Body of pancreas (tissue), 4 donors: ENCODE measurements at regions not wholly inside any gene's neighbourhood (a gene's known extent, or its start where the extent isn't known, plus 50 kb on each side); places are given as distances from the start of the nearest gene placed in this dataset.

Experiments used
- ATAC-seq: fragments of 150-250 bp; one replicate; pipeline ENCODE4 v1.9.1; 2016
- DNase-seq, 4 donors: peaks; one replicate each; pipeline ENCODE4 v3.0.0-alpha.2; 2019
- H3K27ac ChIP-seq, 4 donors: fragments of 200-600 bp; sonication (generic); 1 replicate in 3 of 4; 2 replicates in 1 of 4; pipeline versions ENCODE4 v1.5.1 to v1.6.1; 2016 to 2019; ENCODE audit warnings: mild to moderate bottlenecking in 1 of 4, mixed read lengths in 1 of 4, moderate library complexity in 1 of 4
- H3K27me3 ChIP-seq, 2 donors: fragments of 200-600 bp; sonication (generic); one replicate each; pipeline ENCODE4 v1.6.0; 2016; ENCODE audit warnings: mild to moderate bottlenecking in 1 of 2
- H3K36me3 ChIP-seq, 2 donors: fragments of 200-600 bp; sonication (generic); replicated peaks in 1 of 2; 2 replicates each; pipeline ENCODE4 v1.5.1; 2016; ENCODE audit warnings: low read depth in 2 of 2; ENCODE audit not compliant: insufficient read depth in 1 of 2
- H3K4me1 ChIP-seq: fragments of 200-600 bp; sonication (generic); one replicate; pipeline ENCODE4 v1.6.0; 2016
- H3K4me3 ChIP-seq, 2 donors: fragments of 200-600 bp; sonication (generic); 1 replicate in 1 of 2; 2 replicates in 1 of 2; pipeline ENCODE4 v1.5.1; 2016 to 2019
- H3K9me3 ChIP-seq, 3 donors: fragments of 200-600 bp; sonication (generic); 1 replicate in 2 of 3; 2 replicates in 1 of 3; pipeline ENCODE4 v1.5.1; 2016
- CTCF ChIP-seq, 7 experiments: fragments of 450-650 bp in 4 of 7; fragments of 200-600 bp in 3 of 7; sonication (generic) in 3 of 7; IDR thresholded peaks; one replicate each; pipeline ENCODE4 v1.5.1; 2016 to 2019; ENCODE audit warnings: antibody characterized with exemption in 7 of 7
- POLR2A ChIP-seq, 3 donors: fragments of 450-650 bp; IDR thresholded peaks; one replicate each; pipeline ENCODE4 v1.6.1; 2016; ENCODE audit warnings: antibody characterized with exemption in 3 of 3, mild to moderate bottlenecking in 2 of 3
- WGBS, 2 donors: methylation state at CpG; one replicate each; pipeline ENCODE4 v1.1.5; 2017; 5-methylcytosine and 5-hydroxymethylcytosine counted together
- intact Hi-C: fragments of 100-400 bp; cut with DNase I; formaldehyde crosslinking; loops from one replicate; pipeline ENCODE4 v1.15.1; 2023

GRCh38 chr3:3599016-3599415, 200.2 kb upstream of the LRRN1 start:
- Histone ChIP-seq H3K36me3 (no peaks in the 10 kb centered on the region), H3K27ac (no peak overlapping the region), H3K9me3 (no peaks in the 10 kb centered on the region), H3K27me3 (no peaks in the 10 kb centered on the region), H3K4me3 (no peak overlapping the region), H3K4me1 (no peaks in the 10 kb centered on the region)
- no peak for DNase-seq
- whole genome bisulfite sequencing, 2 donors: 79 to 85% methylated on average over 2 of the region's 2 CpGs
- ATAC-seq: no peak
- intact Hi-C loops: no loop called here
- TF ChIP-seq POLR2A (IDR thresholded peaks at IDR 0.05): no peak
- no peak for TF ChIP-seq CTCF (IDR thresholded peaks at IDR 0.05)

DNA sequence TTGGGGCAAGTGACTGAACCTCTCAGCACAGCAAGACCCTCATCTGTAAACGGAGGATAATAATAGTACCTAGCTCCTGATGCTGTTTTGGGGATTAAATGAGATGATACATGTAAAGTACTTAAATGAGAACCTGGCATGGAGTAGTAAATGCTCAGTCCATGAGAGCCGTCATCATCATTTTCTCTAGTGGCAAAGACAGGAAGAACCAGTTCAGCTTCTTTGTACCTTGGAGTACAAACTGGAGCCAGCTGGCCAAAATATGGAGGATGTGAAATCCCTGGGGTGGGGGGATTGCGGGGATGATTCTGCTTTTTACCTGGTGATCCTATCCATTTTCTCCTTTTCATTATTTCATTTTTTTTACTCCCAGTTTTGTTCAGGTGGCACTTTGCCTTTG, 204.2 kb upstream of the LRRN1 start:
- no peak for ATAC-seq
- WGBS, 2 donors: 70 to 81% methylated on average over 3 of the region's 3 CpGs
- intact Hi-C loops: no loop called here

DNA sequence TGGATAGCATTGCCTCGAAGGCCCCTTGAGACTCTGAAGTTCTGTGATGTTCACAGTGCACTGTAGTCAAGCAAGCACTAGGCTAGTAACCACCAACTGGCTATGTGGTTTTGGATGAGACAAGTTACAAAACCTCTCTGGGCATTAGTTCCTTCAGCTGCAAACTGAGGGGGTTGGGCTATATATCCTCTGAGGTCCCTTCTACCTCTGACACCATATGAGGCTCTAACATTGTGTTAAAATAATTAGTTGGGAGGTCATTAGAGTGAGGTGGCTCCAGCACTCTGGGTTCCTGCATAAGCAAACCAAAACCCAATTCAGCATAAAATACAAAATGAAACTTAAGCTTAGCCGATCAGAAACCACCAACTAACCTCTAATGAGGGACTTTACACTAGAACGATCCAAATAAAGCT, 209.5 kb upstream of the LRRN1 start:
- Histone ChIP-seq H3K4me3 (no peak overlapping the region), H3K27ac (no peak overlapping the region), H3K27me3 (no peaks in the 10 kb centered on the region), H3K4me1 (no peaks in the 10 kb centered on the region), H3K36me3 (no peaks in the 10 kb centered on the region), H3K9me3 (no peaks in the 10 kb centered on the region)
- no peak for ATAC-seq
- TF ChIP-seq CTCF (IDR thresholded peaks at IDR 0.05) (no peak), POLR2A (IDR thresholded peaks at IDR 0.05) (no peak)
- 69 to 80% methylated on average over 3 of the region's 3 CpGs for WGBS, 2 donors
- no peak for DNase-seq
- intact Hi-C loops: no loop called here

More for the DNA sequence above, 204.2 kb upstream of the LRRN1 start:
- Histone ChIP-seq H3K36me3 (no peaks in the 10 kb centered on the region), H3K27ac (no peak overlapping the region), H3K27me3 (no peaks in the 10 kb centered on the region), H3K4me1 (no peaks in the 10 kb centered on the region), H3K9me3 (no peaks in the 10 kb centered on the region), H3K4me3 (no peak overlapping the region)
- TF ChIP-seq CTCF (IDR thresholded peaks at IDR 0.05) (no peak), POLR2A (IDR thresholded peaks at IDR 0.05) (no peak)
- DNase-seq: no peak

GRCh38 chr3:3587647-3587972, 211.6 kb upstream of the LRRN1 start:
- Histone ChIP-seq H3K27ac (no peak overlapping the region), H3K36me3 (no peaks in the 10 kb centered on the region), H3K9me3 (no peaks in the 10 kb centered on the region), H3K4me1 (no peaks in the 10 kb centered on the region), H3K27me3 (no peaks in the 10 kb centered on the region), H3K4me3 (no peak overlapping the region)
- WGBS, 2 donors: 50 to 53% methylated on average over 4 of the region's 4 CpGs
- intact Hi-C loops: no loop called here
- no peak for ATAC-seq
- no peak for DNase-seq
- no peak for TF ChIP-seq POLR2A (IDR thresholded peaks at IDR 0.05)
- TF ChIP-seq CTCF (IDR thresholded peaks at IDR 0.05): no peak

- intact Hi-C loops: no loop called here
- no peak for ATAC-seq
- Histone ChIP-seq H3K36me3 (no peaks in the 10 kb centered on the region), H3K27ac (no peak overlapping the region), H3K4me3 (no peak overlapping the region), H3K27me3 (no peaks in the 10 kb centered on the region), H3K4me1 (no peaks in the 10 kb centered on the region), H3K9me3 (no peaks in the 10 kb centered on the region)
- no peak for DNase-seq
- no peak for TF ChIP-seq CTCF (IDR thresholded peaks at IDR 0.05)
- no peak for TF ChIP-seq POLR2A (IDR thresholded peaks at IDR 0.05)
- WGBS, 2 donors: 36% methylated on average over 8 of the region's 8 CpGs
These were observed 212.2 kb upstream of the LRRN1 start for GRCh38 chr3:3586843-3587646.
